HG02623 (cell line): ENCODE measurements at regions not wholly inside any gene's neighbourhood (a gene's known extent, or its start where the extent isn't known, plus 50 kb on each side); places are given as distances from the start of the nearest gene placed in this dataset.
A peak's percentile ranks its signal among the peaks of the same experiment; 100 is the strongest.
"Not testable (repeated sequence)": the region's sequence is repeated elsewhere in the genome, so short reads cannot be mapped to it uniquely, and the experiment has no call there.

Source experiments
- ATAC-seq: cut with Tn5 transposase; IDR thresholded peaks from one replicate; pipeline ENCODE4 v1.9.1; 2021; ENCODE audit warnings: moderate library complexity; ENCODE audit not compliant: unreplicated experiment

GRCh38 chr3:177336873-177337450, 139.7 kb upstream of the TBL1XR1 start:
- ATAC-seq, result no peak

GRCh38 chr3:177337541-177338331, 140.5 kb upstream of the TBL1XR1 start:
- ATAC-seq, result peak; percentile 91

- no peak for ATAC-seq
These were observed 141.5 kb upstream of the TBL1XR1 start for GRCh38 chr3:177338697-177339219.

GRCh38 chr3:177339220-177339703, 142.0 kb upstream of the TBL1XR1 start:
- ATAC-seq, result not testable (repeated sequence)

- no peak for ATAC-seq
These were observed 143.1 kb upstream of the TBL1XR1 start for GRCh38 chr3:177340243-177340830.

GRCh38 chr3:177341736-177342419, 144.6 kb upstream of the TBL1XR1 start:
- ATAC-seq, result no peak

- no peak for ATAC-seq
These were observed 145.9 kb upstream of the TBL1XR1 start for GRCh38 chr3:177343122-177343625.

GRCh38 chr3:177345049-177345972, 148.0 kb upstream of the TBL1XR1 start:
- peak; percentile 68 for ATAC-seq

- peak; percentile 19 for ATAC-seq
These were observed 148.8 kb upstream of the TBL1XR1 start for GRCh38 chr3:177345973-177346503.

GRCh38 chr3:177346878-177347277, 149.6 kb upstream of the TBL1XR1 start:
- ATAC-seq, result no peak

GRCh38 chr3:177347611-177348010, 150.3 kb upstream of the TBL1XR1 start:
- no peak for ATAC-seq

GRCh38 chr3:177348974-177349373, 151.7 kb upstream of the TBL1XR1 start:
- ATAC-seq, result no peak

- ATAC-seq, result no peak
These were observed 152.1 kb upstream of the TBL1XR1 start for GRCh38 chr3:177349384-177349783.

GRCh38 chr3:177350121-177350520, 152.8 kb upstream of the TBL1XR1 start:
- no peak for ATAC-seq

GRCh38 chr3:177351206-177351605, 153.9 kb upstream of the TBL1XR1 start:
- ATAC-seq, result no peak

- peak; percentile 96 for ATAC-seq
These were observed 154.5 kb upstream of the TBL1XR1 start for GRCh38 chr3:177351757-177352158.

GRCh38 chr3:177352424-177352823, 155.1 kb upstream of the TBL1XR1 start:
- ATAC-seq, result no peak

- ATAC-seq, result no peak
These were observed 155.9 kb upstream of the TBL1XR1 start for GRCh38 chr3:177353140-177353539.

GRCh38 chr3:177353879-177354278, 156.6 kb upstream of the TBL1XR1 start:
- not testable (repeated sequence) for ATAC-seq

- ATAC-seq, result no peak
These were observed 157.2 kb upstream of the TBL1XR1 start for GRCh38 chr3:177354466-177354865.
